CD4-positive, alpha-beta T cell (primary cell): ENCODE measurements at regions not wholly inside any gene's neighbourhood (a gene's known extent, or its start where the extent isn't known, plus 50 kb on each side); places are given as distances from the start of the nearest gene placed in this dataset.

Experiments
- ATAC-seq: fragments of 200-7000 bp; cut with Tn5 transposase; one replicate; pipeline ENCODE4 v1.10.0; 2022; ENCODE audit warnings: mild to moderate bottlenecking; ENCODE audit not compliant: poor library complexity
- CTCF ChIA-PET: fragments of 350-600 bp; sonication (Branson Sonifier 250); formaldehyde crosslinking; loops from one replicate; lab custom pipeline; 2021; ENCODE audit warnings: antibody characterized with exemption, inconsistent platforms; lab: Charles Lee
- POLR2A ChIA-PET: fragments of 350-600 bp; sonication (Branson Sonifier 250); formaldehyde crosslinking; loops from one replicate; lab custom pipeline; 2021; ENCODE audit warnings: antibody characterized with exemption, inconsistent platforms; lab: Charles Lee
- DNase-seq, 14 experiments: peaks; one replicate each; pipeline ENCODE4 v3.0.0-alpha.2; 2013 to 2020; ENCODE audit warnings: mixed read lengths in 2 of 14
- H3K27ac ChIP-seq, 2 donors: one replicate each; pipeline versions ENCODE4 v1.5.1 to v1.7.0; 2013; ENCODE audit warnings: low read length in 2 of 2, low read depth in 1 of 2, mild to moderate bottlenecking in 1 of 2
- H3K27me3 ChIP-seq, 2 experiments: 1 replicate in 1 of 2; 2 replicates in 1 of 2; pipeline versions ENCODE4 v1.6.1 to v1.7.0; 2013; ENCODE audit warnings: low read length in 2 of 2, control low read depth in 1 of 2, mild to moderate bottlenecking in 1 of 2, moderate library complexity in 1 of 2; ENCODE audit not compliant: insufficient read depth in 2 of 2, control insufficient read depth in 1 of 2
- H3K36me3 ChIP-seq: one replicate; pipeline ENCODE4 v1.6.1; 2013; ENCODE audit warnings: low read length, control low read depth; ENCODE audit not compliant: insufficient read depth
- H3K4me1 ChIP-seq: one replicate; pipeline ENCODE4 v1.6.1; 2013; ENCODE audit warnings: low read length, control low read depth; ENCODE audit not compliant: insufficient read depth
- H3K4me3 ChIP-seq: one replicate; pipeline ENCODE4 v1.5.1; 2013; ENCODE audit warnings: mild to moderate bottlenecking, low read length, moderate library complexity
- H3K9me3 ChIP-seq, 2 experiments: 1 replicate in 1 of 2; 2 replicates in 1 of 2; pipeline versions ENCODE4 v1.6.1 to v1.7.0; 2013; ENCODE audit warnings: low read length in 2 of 2, mild to moderate bottlenecking in 2 of 2, control low read depth in 1 of 2, moderate library complexity in 1 of 2; ENCODE audit not compliant: control insufficient read depth in 1 of 2, insufficient read depth in 1 of 2
- H3K27ac Mint-ChIP-seq: one replicate; pipeline ENCODE4 v1.8.0; 2020; ENCODE audit warnings: mixed read lengths
- H3K27me3 Mint-ChIP-seq: one replicate; pipeline ENCODE4 v1.8.0; 2021; ENCODE audit warnings: mixed read lengths
- H3K36me3 Mint-ChIP-seq: one replicate; pipeline ENCODE4 v1.8.0; 2021; ENCODE audit warnings: low read depth, mixed read lengths
- H3K4me1 Mint-ChIP-seq: one replicate; pipeline ENCODE4 v1.8.0; 2021; ENCODE audit warnings: low read depth, mixed read lengths
- H3K4me3 Mint-ChIP-seq: one replicate; pipeline ENCODE4 v1.8.0; 2020; ENCODE audit warnings: mild to moderate bottlenecking, mixed read lengths
- H3K9me3 Mint-ChIP-seq: one replicate; pipeline ENCODE4 v1.8.0; 2020; ENCODE audit warnings: mixed read lengths
- CTCF ChIP-seq: fragments of 200-600 bp; IDR thresholded peaks from one replicate; pipeline ENCODE4 v1.8.0; 2022; ENCODE audit warnings: antibody characterized with exemption, mild to moderate bottlenecking
- intact Hi-C, 2 experiments: fragments of 100-400 bp; cut with DNase I in 1 of 2; cut with micrococcal nuclease in 1 of 2; formaldehyde crosslinking; loops; one replicate each; pipeline versions ENCODE4 v1.15.1 to v1.9.0; 2023 to 2025; cut with DNase I, micrococcal nuclease

- Mint-ChIP-seq H3K4me1 (no peaks in the 10 kb centered on the region), H3K27ac (no peak overlapping the region)
- no peak for TF ChIP-seq CTCF
These were observed 90.0 kb downstream of the URB2 start for GRCh38 chr1:229716069-229716468.

DNA sequence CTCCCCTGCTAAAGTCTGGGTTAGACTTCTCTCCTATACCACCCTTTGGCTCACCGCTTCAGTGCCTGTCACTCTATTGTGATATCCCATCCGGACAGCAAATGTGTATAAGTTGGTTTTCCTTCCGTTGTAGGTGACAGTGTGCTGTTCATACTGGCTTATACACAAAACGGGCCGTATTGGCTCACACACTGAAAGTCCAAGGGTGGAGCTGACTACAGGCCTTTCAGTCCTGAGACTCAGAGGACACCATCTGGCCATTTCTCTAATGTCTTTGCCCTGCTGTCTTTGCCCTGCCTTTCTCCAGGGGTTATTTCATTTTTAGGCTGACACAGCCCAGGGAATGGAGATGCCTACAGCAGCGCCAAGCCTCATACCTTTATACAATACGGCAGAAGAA is 90.7 kb downstream of the URB2 start:
- intact Hi-C loops, result no loop called here
- Histone ChIP-seq H3K36me3 (no peaks in the 10 kb centered on the region), H3K4me1 (no peaks in the 10 kb centered on the region), H3K27ac (no peak overlapping the region), H3K9me3 (no peaks in the 10 kb centered on the region), H3K4me3 (no peak overlapping the region), H3K27me3 (peaks cover 0 to 4% of the 10 kb centered on the region in 2 experiments)
- no peaks in the 10 kb centered on the region for H3K36me3 Mint-ChIP-seq
- CTCF ChIA-PET, result no interaction called here
- ATAC-seq (no peak), DNase-seq (no peak)
- POLR2A ChIA-PET, result no interaction called here
- no peak overlapping the region for H3K4me3 Mint-ChIP-seq
- H3K27me3 Mint-ChIP-seq, result no peaks in the 10 kb centered on the region
- TF ChIP-seq CTCF, result no peak
- H3K9me3 Mint-ChIP-seq, result no peaks in the 10 kb centered on the region
- H3K27ac Mint-ChIP-seq, result no peak overlapping the region
- no peaks in the 10 kb centered on the region for H3K4me1 Mint-ChIP-seq

More at GRCh38 chr1:229716069-229716468, 90.0 kb downstream of the URB2 start:
- no peak overlapping the region for H3K27ac ChIP-seq
- ChIA-PET CTCF (no interaction called here), POLR2A (no interaction called here)
- no peaks in the 10 kb centered on the region for H3K36me3 ChIP-seq
- DNase-seq (no peak), ATAC-seq (no peak)
- no peaks in the 10 kb centered on the region for H3K9me3 ChIP-seq
- H3K27me3 ChIP-seq, result peaks cover 0 to 4% of the 10 kb centered on the region in 2 experiments
- Mint-ChIP-seq H3K4me3 (no peak overlapping the region), H3K36me3 (no peaks in the 10 kb centered on the region), H3K9me3 (no peaks in the 10 kb centered on the region), H3K27me3 (no peaks in the 10 kb centered on the region)
- intact Hi-C loops, result no loop called here
- H3K4me3 ChIP-seq, result no peak overlapping the region
- no peaks in the 10 kb centered on the region for H3K4me1 ChIP-seq

GRCh38 chr1:229717786-229718576 is 91.9 kb downstream of the URB2 start:
- peaks cover 0 to 4% of the 10 kb centered on the region in 2 experiments for H3K27me3 ChIP-seq
- Mint-ChIP-seq H3K4me3 (no peak overlapping the region), H3K4me1 (no peaks in the 10 kb centered on the region), H3K36me3 (no peaks in the 10 kb centered on the region), H3K27ac (no peak overlapping the region), H3K9me3 (peaks cover 2% of the 10 kb centered on the region), H3K27me3 (no peaks in the 10 kb centered on the region)
- no peaks in the 10 kb centered on the region for H3K9me3 ChIP-seq
- TF ChIP-seq CTCF, result no peak
- ChIA-PET CTCF (no interaction called here), POLR2A (interaction anchor here (0.6 kb wide), 1 partner anchor 719 kb away, joined by 3 read pairs; no protein-coding TSS in a partner anchor)
- ATAC-seq, result no peak
- no peak for DNase-seq
- no peaks in the 10 kb centered on the region for H3K4me1 ChIP-seq
- no peaks in the 10 kb centered on the region for H3K36me3 ChIP-seq
- H3K27ac ChIP-seq, result no peak overlapping the region
- intact Hi-C loops, result no loop called here
- no peak overlapping the region for H3K4me3 ChIP-seq
